ENCODE measurements at regions not wholly inside any gene's neighbourhood (a gene's known extent, or its start where the extent isn't known, plus 50 kb on each side); places are given as distances from the start of the nearest gene placed in this dataset.

GRCh38 chr21:24628046-24628445 lies 979.2 kb downstream of the MRPL39 start:
- TF ChIP-seq POLR2A (IDR thresholded peaks at IDR 0.05) (no peak), EP300 (IDR thresholded peaks at IDR 0.05) (no peak)
- TF ChIP-seq, protein P1, sequence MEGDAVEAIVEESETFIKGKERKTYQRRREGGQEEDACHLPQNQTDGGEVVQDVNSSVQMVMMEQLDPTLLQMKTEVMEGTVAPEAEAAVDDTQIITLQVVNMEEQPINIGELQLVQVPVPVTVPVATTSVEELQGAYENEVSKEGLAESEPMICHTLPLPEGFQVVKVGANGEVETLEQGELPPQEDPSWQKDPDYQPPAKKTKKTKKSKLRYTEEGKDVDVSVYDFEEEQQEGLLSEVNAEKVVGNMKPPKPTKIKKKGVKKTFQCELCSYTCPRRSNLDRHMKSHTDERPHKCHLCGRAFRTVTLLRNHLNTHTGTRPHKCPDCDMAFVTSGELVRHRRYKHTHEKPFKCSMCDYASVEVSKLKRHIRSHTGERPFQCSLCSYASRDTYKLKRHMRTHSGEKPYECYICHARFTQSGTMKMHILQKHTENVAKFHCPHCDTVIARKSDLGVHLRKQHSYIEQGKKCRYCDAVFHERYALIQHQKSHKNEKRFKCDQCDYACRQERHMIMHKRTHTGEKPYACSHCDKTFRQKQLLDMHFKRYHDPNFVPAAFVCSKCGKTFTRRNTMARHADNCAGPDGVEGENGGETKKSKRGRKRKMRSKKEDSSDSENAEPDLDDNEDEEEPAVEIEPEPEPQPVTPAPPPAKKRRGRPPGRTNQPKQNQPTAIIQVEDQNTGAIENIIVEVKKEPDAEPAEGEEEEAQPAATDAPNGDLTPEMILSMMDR (IDR thresholded peaks at IDR 0.05): no peak
